Limb (tissue), 2 donors: ENCODE measurements at regions not wholly inside any gene's neighbourhood (a gene's known extent, or its start where the extent isn't known, plus 50 kb on each side); places are given as distances from the start of the nearest gene placed in this dataset.
A peak's percentile ranks its signal among the peaks of the same experiment; 100 is the strongest.
"Not testable (repeated sequence)": the region's sequence is repeated elsewhere in the genome, so short reads cannot be mapped to it uniquely, and the experiment has no call there.

Experiments
- DNase-seq, 2 donors: peaks; one replicate each; pipeline ENCODE4 v3.0.0-alpha.2; 2016; ENCODE audit errors: extremely low spot score in 2 of 2

- no peak for DNase-seq
Observed at GRCh38 chr20:19834287-19834686, 76.2 kb downstream of the RIN2 start.

GRCh38 chr20:19834783-19835182 is 76.7 kb downstream of the RIN2 start:
- DNase-seq, result no peak

- no peak for DNase-seq
Observed at GRCh38 chr20:19835533-19836222, 77.6 kb downstream of the RIN2 start.

GRCh38 chr20:19838468-19838867 is 80.4 kb downstream of the RIN2 start:
- DNase-seq, result no peak

DNA sequence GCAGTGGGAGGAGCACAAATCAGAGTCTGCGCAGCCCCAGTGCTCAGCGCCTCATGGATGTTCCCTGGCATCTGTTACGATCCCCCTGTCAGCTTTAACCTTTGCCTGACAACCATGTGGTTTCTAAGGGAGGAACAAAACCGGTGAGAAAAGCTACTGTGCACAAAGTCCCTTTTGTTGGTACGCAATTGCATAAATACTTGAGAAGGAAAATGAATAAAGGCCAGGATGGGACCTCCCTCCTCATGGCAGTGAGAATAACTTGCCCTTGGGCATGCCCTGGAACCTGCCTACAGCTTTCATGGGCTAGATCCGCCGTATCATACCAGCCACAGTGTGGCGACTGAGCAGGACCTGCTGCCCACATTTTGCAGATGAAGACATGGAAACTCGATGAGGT is 81.0 kb downstream of the RIN2 start:
- no peak for DNase-seq

GRCh38 chr20:19840111-19840710 is 82.2 kb downstream of the RIN2 start:
- no peak for DNase-seq

- no peak for DNase-seq
Observed at GRCh38 chr20:19841740-19842139, 83.7 kb downstream of the RIN2 start.

- DNase-seq, result not testable (repeated sequence)
Observed at GRCh38 chr20:19844850-19845249, 86.8 kb downstream of the RIN2 start.

GRCh38 chr20:19847383-19847782 is 89.3 kb downstream of the RIN2 start:
- no peak for DNase-seq

DNA sequence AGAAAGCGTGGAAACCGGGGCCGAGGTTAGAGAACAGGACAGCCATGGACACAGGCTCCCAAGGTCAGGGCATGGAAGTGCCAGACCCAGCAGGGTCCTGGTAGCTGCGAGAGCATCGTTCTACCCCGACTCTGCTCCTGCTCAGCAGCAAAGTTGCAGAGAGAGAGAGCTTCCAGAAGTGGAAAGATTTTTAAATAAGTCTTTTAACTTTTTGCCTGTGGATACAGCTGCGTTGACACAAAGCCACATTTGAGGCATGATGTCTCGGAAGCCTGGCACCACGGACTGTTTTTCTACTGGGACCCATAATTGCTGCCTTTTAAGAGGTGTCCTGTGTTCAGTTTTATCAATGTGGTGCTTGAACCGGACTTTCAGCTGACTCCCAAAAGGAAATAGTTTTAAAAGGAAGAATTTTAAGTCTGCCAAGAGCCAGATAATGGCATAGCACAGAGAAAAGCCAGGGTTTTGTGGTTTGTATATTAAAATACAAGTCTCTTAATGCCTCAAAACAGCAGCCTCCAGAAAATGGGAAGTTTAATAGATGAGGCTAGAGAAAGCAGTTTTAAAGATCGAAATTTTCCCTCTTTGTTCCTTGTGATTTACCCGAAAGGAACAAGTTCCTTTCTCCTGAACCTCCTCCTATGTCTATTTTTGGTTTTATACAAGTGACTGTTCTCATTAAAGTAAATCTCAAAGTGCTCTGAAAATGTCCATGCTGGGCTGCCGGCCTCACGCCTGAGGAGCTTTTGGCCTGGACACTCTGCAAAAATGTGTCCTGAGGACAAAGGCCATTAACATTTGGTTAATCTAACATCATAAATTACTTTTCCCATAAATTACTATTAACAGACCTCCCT is 91.5 kb downstream of the RIN2 start:
- peak in 1 of 2 donors; percentile 53 for DNase-seq

DNA sequence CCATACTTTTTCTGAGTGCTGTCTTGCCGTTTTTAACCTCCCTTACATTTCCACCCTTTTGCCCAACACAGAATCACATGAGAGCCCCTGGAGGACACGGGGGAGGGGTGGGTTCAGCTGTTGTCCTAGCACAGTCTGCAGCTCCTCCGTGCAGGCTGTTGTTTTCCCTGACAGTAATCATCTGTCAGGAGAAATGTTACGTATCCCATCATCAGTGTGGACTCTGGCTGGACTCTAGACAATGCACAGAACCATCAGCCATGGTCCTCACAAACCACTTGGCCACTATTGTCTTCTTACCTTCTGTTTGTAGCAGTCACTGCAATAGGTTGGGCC is 92.1 kb downstream of the RIN2 start:
- DNase-seq, result peak in 1 of 2 donors; percentile 63

DNA sequence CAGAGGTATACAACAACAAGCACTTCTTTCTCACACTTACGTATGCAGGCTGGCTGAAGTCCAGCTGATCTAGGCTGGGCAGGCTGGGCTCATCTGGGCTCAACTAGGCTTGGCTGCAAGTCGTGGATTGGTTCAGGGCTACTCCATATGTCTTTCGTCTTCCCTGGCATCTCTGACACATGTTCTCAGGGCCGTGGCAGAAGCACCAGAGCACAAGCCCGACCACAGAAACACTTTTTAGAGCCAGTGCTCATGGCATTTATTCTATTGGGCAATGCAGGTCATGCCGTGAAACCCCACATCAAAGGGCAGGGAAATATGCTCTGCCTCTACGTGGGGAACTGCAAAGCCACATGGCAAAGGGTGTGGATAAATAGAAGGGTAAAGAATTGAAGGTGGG is 93.8 kb downstream of the RIN2 start:
- DNase-seq, result no peak

DNA sequence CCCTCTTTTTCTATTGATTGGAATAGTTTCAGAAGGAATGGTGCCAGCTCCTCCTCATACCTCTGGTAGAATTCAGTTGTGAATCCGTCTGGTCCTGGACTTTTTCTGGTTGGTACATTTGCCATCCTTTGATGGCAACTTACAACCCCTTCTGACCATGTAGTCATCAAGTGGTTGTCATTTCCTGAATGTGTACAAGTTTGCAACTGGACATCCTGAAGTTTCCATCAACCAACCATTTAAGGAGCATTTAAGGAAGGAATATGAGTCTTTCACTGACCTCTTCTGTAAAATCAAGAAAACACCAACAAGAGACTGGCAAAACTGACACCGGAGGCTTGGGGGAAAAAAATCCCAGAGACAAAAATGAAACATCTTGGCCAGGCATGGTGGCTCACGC is 97.4 kb downstream of the RIN2 start:
- DNase-seq, result no peak

- DNase-seq, result no peak
Observed at GRCh38 chr20:19858466-19859371, 100.7 kb downstream of the RIN2 start.

DNA sequence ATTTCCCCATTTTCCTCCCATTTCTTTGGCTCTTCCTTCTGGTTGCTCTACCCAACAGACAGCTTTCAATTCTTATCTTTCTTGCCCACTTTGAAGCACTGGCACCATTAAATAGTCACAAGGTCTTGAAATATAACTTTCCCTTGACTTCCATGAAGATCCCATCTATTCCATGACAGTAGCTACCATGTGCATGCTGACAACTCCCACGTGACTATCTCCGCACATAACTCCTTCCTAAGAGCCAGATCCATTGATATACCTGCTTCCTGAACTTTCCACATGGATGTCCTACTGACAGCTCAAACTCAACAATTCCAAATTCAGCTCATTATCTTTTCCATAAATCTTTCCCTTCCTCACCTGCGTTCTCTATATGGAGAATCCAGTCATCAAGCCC is 101.4 kb downstream of the RIN2 start:
- DNase-seq, result no peak

- DNase-seq, result no peak
Observed at GRCh38 chr20:19860737-19861136, 102.7 kb downstream of the RIN2 start.

GRCh38 chr20:19861147-19861759 is 103.2 kb downstream of the RIN2 start:
- no peak for DNase-seq

DNA sequence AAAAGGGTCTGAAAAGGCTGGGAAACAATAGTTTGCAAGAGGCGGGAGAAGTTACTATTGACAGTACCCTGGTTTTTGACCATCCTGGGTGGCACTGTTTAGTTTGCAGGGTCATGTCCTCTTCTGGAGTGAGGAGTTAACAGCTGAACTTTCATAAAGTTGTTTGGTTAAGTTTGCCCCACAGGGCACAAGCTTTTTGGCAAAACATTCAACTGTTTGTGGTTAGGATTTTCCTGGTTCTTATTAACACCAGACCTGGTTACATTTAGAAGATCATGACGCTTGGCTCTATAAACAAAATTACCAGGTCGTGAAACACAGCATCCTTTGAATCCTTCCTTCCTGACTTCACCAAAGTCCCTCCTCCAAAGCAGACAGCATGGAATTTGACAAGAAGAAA is 106.1 kb downstream of the RIN2 start:
- DNase-seq, result no peak

DNA sequence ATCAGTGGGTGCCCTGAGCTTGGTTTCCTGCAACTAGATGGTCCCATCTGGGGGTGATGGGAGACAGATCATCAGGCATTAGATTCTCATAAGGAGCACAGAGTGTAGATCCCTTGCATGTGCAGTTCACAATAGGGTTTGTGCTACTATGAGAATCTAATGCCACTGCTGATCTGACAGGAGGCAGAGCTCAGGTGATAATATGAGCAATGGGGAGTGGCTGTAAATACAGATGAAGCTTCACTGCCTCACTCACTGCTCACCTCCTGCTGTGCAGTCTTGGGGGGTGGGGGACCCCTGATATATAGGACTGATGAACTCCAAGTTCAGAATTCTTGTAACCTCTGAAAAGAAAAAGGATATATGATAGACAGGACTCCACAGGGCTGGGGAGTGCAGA is 108.0 kb downstream of the RIN2 start:
- no peak for DNase-seq

- no peak for DNase-seq
Observed at GRCh38 chr20:19867074-19867473, 109.0 kb downstream of the RIN2 start.

DNA sequence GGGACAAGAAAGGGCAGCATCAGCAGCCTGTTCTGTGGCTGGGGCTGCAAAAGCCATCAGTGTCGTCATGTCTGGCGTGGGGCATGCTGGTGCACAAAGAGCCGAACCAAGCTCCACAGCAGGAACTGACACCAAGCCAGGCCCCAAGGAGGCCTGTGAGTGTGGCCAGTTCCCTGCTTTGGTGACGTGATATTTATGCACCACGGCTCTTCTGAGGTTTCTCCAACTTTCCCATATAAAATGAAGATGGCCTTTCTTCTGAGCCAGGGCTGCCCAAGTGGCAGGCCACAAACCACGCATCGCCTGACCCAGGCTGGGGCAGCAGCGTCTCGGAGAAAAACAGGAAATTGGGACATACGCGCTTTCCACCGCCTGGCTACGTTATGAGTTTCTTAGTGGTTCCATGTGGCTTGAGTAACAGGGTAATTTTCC is 109.9 kb downstream of the RIN2 start:
- DNase-seq, result no peak
